Upper lobe of right lung (tissue), 1 donor: ENCODE measurements at regions not wholly inside any gene's neighbourhood (a gene's known extent, or its start where the extent isn't known, plus 50 kb on each side); places are given as distances from the start of the nearest gene placed in this dataset.

Experiments used
- ATAC-seq: fragments of 200-7000 bp; cut with Tn5 transposase; one replicate; pipeline ENCODE4 v1.9.1; 2020; ENCODE audit warnings: mild to moderate bottlenecking, moderate library complexity
- DNase-seq: peaks from one replicate; pipeline ENCODE4 v3.0.0-alpha.2; 2020
- H3K27ac ChIP-seq: fragments of 200-600 bp; one replicate; pipeline ENCODE4 v1.8.0; 2022
- H3K27me3 ChIP-seq: fragments of 200-600 bp; one replicate; pipeline ENCODE4 v1.8.0; 2022; ENCODE audit warnings: mild to moderate bottlenecking
- H3K36me3 ChIP-seq: fragments of 200-600 bp; one replicate; pipeline ENCODE4 v1.8.0; 2022
- H3K4me1 ChIP-seq: fragments of 200-600 bp; one replicate; pipeline ENCODE4 v1.8.0; 2022
- H3K4me3 ChIP-seq: fragments of 200-600 bp; one replicate; pipeline ENCODE4 v1.8.0; 2022; ENCODE audit warnings: mild to moderate bottlenecking
- H3K9me3 ChIP-seq: fragments of 200-600 bp; one replicate; pipeline ENCODE4 v1.8.0; 2022
- CTCF ChIP-seq: fragments of 200-600 bp; IDR thresholded peaks from one replicate; pipeline ENCODE4 v1.8.0; 2022; ENCODE audit warnings: antibody characterized with exemption
- intact Hi-C: fragments of 100-400 bp; cut with DNase I; formaldehyde crosslinking; loops from one replicate; pipeline ENCODE4 v1.11.0; 2022
- donor health status: DM: no; HTN: yes; CAD: no; lungs with severe emphysema.

GRCh38 chr2:236334122-236334876 lies 70.1 kb upstream of the ASB18 start:
- intact Hi-C loops = no loop called here
- Histone ChIP-seq H3K27ac (no peak overlapping the region), H3K4me3 (no peak overlapping the region), H3K36me3 (no peaks in the 10 kb centered on the region), H3K9me3 (no peaks in the 10 kb centered on the region), H3K27me3 (no peaks in the 10 kb centered on the region), H3K4me1 (peaks cover 6% of the 10 kb centered on the region)
- ATAC-seq = no peak
- no peak for TF ChIP-seq CTCF
- no peak for DNase-seq

GRCh38 chr2:236335696-236336574 lies 71.7 kb upstream of the ASB18 start:
- Histone ChIP-seq H3K27me3 (no peaks in the 10 kb centered on the region), H3K36me3 (no peaks in the 10 kb centered on the region), H3K4me1 (peaks cover 6% of the 10 kb centered on the region), H3K27ac (no peak overlapping the region), H3K4me3 (no peak overlapping the region), H3K9me3 (no peaks in the 10 kb centered on the region)
- intact Hi-C loops = no loop called here
- no peak for TF ChIP-seq CTCF
- DNase-seq (no peak), ATAC-seq (no peak)

- Histone ChIP-seq H3K27ac (no peak overlapping the region), H3K4me1 (peaks cover 6% of the 10 kb centered on the region), H3K4me3 (no peak overlapping the region), H3K27me3 (no peaks in the 10 kb centered on the region), H3K9me3 (no peaks in the 10 kb centered on the region), H3K36me3 (no peaks in the 10 kb centered on the region)
- no peak for TF ChIP-seq CTCF
- no peak for DNase-seq
- no peak for ATAC-seq
- intact Hi-C loops = no loop called here
Measured at GRCh38 chr2:236336575-236337464, 72.6 kb upstream of the ASB18 start.

- no peaks in the 10 kb centered on the region for H3K27me3 ChIP-seq
- H3K4me1 ChIP-seq = peaks cover 6% of the 10 kb centered on the region
- DNase-seq (no peak), ATAC-seq (no peak)
- H3K36me3 ChIP-seq = no peaks in the 10 kb centered on the region
- no peak for TF ChIP-seq CTCF
- H3K9me3 ChIP-seq = no peaks in the 10 kb centered on the region
- intact Hi-C loops = no loop called here
- H3K4me3 ChIP-seq = no peak overlapping the region
- H3K27ac ChIP-seq = no peak overlapping the region
Measured at GRCh38 chr2:236337465-236338325, 73.5 kb upstream of the ASB18 start.
